Adipocyte (in vitro differentiated cells): ENCODE measurements at regions not wholly inside any gene's neighbourhood (a gene's known extent, or its start where the extent isn't known, plus 50 kb on each side); places are given as distances from the start of the nearest gene placed in this dataset.

ENCODE experiments used
- DNase-seq: peaks from one replicate; pipeline ENCODE4 v3.0.0-alpha.2; 2015; ENCODE audit warnings: low read depth
- H3K27me3 ChIP-seq: replicated peaks from 2 replicates; pipeline ENCODE4 v1.7.0; 2013; ENCODE audit warnings: mild to moderate bottlenecking, low read length, moderate library complexity; ENCODE audit not compliant: control insufficient read depth, insufficient read depth
- H3K36me3 ChIP-seq: 2 replicates; pipeline ENCODE4 v1.7.0; 2013; ENCODE audit warnings: low read length, mild to moderate bottlenecking, moderate library complexity; ENCODE audit not compliant: control insufficient read depth, insufficient read depth, severe bottlenecking
- H3K4me1 ChIP-seq: 2 replicates; pipeline ENCODE4 v1.7.0; 2013; ENCODE audit warnings: mild to moderate bottlenecking, low read length, moderate library complexity; ENCODE audit not compliant: control insufficient read depth, insufficient read depth
- H3K4me3 ChIP-seq: 2 replicates; pipeline ENCODE4 v1.7.0; 2013; ENCODE audit warnings: mild to moderate bottlenecking, low read length, moderate library complexity
- H3K9ac ChIP-seq: 2 replicates; pipeline ENCODE4 v1.7.0; 2013; ENCODE audit warnings: mild to moderate bottlenecking, low read length, moderate library complexity
- H3K9me3 ChIP-seq: 2 replicates; pipeline ENCODE4 v1.7.0; 2013; ENCODE audit warnings: mild to moderate bottlenecking, low read length, moderate library complexity; ENCODE audit not compliant: control insufficient read depth

GRCh38 chr7:85413718-85414117 lies 226.9 kb upstream of the SEMA3D start:
- DNase-seq: no peak
- Histone ChIP-seq H3K4me1 (no peaks in the 10 kb centered on the region), H3K27me3 (no peaks in the 10 kb centered on the region), H3K9ac (no peak overlapping the region), H3K9me3 (no peaks in the 10 kb centered on the region), H3K4me3 (no peak overlapping the region), H3K36me3 (no peaks in the 10 kb centered on the region)

GRCh38 chr7:85412912-85413311 lies 226.1 kb upstream of the SEMA3D start:
- Histone ChIP-seq H3K9me3 (no peaks in the 10 kb centered on the region), H3K4me3 (no peak overlapping the region), H3K36me3 (no peaks in the 10 kb centered on the region), H3K4me1 (no peaks in the 10 kb centered on the region), H3K9ac (no peak overlapping the region), H3K27me3 (no peaks in the 10 kb centered on the region)
- no peak for DNase-seq

DNA sequence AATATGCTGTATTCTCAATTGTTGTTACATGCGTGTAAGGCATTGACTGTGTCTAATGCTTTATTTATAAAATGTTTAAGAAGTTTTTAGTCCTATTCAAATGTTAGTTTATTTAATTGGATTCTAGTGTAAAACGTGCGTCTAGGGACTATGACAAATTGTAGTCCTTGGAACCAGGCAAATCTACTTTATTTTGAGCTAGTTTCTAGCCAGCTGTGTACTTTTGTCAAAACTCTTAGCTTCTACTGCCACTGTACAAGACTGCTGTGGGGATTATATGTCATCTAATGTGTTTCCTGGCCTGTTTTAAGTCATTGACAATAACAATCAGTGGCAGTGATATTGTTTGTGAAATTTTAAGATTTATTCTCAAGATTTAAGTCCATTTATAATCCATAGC lies 220.5 kb upstream of the SEMA3D start:
- H3K9me3 ChIP-seq: no peaks in the 10 kb centered on the region
- no peak overlapping the region for H3K4me3 ChIP-seq
- H3K27me3 ChIP-seq: no peaks in the 10 kb centered on the region
- no peak overlapping the region for H3K9ac ChIP-seq
- no peaks in the 10 kb centered on the region for H3K4me1 ChIP-seq
- no peak for DNase-seq
- H3K36me3 ChIP-seq: no peaks in the 10 kb centered on the region

DNA sequence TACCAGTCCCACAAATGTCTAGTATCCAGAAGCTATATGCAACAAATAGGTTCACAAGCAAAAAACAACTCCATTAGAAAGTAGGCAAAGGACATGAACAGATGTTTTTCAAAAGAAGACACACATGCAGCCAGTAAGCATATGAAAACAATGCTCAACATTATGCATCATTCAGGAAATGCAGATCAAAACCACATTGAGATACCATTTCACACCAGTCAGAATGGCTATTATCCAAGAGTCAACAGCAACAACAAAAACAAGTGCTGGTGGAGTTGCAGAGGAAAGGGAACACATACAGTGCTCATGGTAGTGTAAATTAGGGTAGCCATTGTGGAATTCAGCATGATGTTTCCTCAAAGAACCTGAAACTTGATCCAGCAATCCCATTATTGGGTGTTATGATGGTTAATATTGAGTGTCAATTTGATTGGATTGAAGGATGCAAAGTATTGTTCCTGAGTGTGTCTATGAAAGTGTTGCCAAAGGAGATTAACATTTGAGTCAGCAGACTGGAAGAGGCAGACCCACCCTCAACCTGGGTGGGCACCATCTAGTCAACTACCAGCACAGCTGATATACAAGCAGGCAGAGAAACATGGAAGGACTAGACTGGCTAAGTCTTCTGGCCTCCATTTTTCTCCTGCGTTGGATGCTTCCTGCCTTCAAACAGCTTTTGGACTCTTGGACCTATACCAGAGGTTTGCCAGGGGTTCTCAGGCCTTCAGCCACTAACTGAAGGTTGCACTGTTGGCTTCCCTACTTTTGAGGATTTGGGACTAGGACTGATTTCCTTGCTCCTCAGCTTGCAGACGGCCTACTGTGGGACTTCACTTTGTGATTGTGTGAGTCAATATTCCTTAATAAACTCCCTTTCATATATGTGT lies 218.4 kb upstream of the SEMA3D start:
- Histone ChIP-seq H3K9ac (no peak overlapping the region), H3K9me3 (no peaks in the 10 kb centered on the region), H3K4me1 (no peaks in the 10 kb centered on the region), H3K4me3 (no peak overlapping the region), H3K27me3 (no peaks in the 10 kb centered on the region), H3K36me3 (no peaks in the 10 kb centered on the region)
- no peak for DNase-seq

DNA sequence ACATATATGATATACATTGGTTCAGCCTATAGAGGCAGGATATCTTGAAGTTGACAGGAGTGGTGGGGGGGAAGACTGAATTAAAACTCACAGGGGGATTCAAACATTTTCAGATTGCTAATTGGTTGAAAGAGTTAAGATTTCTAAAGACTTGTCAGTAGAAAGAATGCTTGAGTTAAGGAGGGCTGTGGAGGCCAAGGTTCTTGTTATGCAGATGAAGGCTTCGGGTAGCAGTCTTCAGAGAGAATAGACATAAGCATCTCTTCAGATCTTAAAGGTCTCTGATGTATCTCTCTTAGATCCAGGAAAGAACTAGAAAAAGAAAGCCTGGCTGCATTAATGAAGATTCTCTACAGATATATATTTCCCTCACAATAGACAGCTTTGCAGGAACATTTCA lies 209.8 kb upstream of the SEMA3D start:
- H3K27me3 ChIP-seq: no peaks in the 10 kb centered on the region
- H3K36me3 ChIP-seq: no peaks in the 10 kb centered on the region
- DNase-seq: no peak
- H3K4me3 ChIP-seq: no peak overlapping the region
- no peak overlapping the region for H3K9ac ChIP-seq
- peaks cover 7% of the 10 kb centered on the region for H3K4me1 ChIP-seq
- no peaks in the 10 kb centered on the region for H3K9me3 ChIP-seq

GRCh38 chr7:85392789-85393188 lies 205.9 kb upstream of the SEMA3D start:
- no peaks in the 10 kb centered on the region for H3K36me3 ChIP-seq
- H3K27me3 ChIP-seq: no peaks in the 10 kb centered on the region
- H3K9ac ChIP-seq: no peak overlapping the region
- H3K4me3 ChIP-seq: no peak overlapping the region
- no peak for DNase-seq
- H3K4me1 ChIP-seq: peaks cover 7% of the 10 kb centered on the region
- no peaks in the 10 kb centered on the region for H3K9me3 ChIP-seq

DNA sequence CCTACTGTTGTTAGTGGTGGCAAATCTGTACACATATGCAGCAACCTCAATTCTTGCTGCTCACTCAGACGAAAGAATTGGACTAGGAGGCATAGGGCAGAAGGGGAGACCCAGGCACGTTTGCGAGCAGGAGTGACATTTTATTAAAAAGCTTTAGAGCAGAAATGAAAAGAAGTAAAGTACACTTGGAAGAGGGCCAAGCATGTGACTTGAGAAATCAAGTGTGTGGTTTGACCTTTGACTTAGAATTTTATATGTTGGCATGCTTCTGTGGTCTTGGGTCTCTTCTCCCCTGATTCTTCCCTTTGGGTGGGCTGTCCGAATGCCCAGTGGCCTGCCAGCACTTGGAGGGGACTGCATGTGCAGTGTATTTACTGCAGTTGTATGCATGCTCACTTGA lies 205.5 kb upstream of the SEMA3D start:
- Histone ChIP-seq H3K9me3 (no peaks in the 10 kb centered on the region), H3K27me3 (no peaks in the 10 kb centered on the region), H3K4me1 (peaks cover 7% of the 10 kb centered on the region), H3K36me3 (no peaks in the 10 kb centered on the region), H3K9ac (no peak overlapping the region), H3K4me3 (no peak overlapping the region)
- DNase-seq: no peak

- no peak for DNase-seq
- Histone ChIP-seq H3K27me3 (no peaks in the 10 kb centered on the region), H3K9me3 (no peaks in the 10 kb centered on the region), H3K4me1 (no peaks in the 10 kb centered on the region), H3K36me3 (no peaks in the 10 kb centered on the region), H3K4me3 (no peak overlapping the region), H3K9ac (no peak overlapping the region)
Measured at GRCh38 chr7:85386460-85386859, 199.6 kb upstream of the SEMA3D start.

DNA sequence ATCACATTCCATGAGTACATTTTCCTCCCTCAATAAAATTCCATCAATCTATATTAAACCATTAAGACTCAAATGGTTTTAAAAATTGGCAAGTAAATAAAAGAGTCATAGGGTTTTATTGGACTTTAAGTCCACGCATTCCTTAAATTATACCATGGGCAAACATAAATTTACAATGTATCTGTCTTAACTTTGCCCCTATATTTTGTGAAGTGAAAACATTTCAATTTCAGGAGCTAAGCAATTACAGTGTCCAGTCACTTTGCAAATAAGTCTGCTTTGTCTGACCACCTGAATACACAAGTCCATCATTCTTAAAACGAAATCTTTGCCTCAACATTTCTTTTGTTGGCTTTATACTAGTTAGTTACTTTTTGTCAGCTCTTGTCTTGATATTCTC lies 197.5 kb upstream of the SEMA3D start:
- DNase-seq: no peak
- no peaks in the 10 kb centered on the region for H3K36me3 ChIP-seq
- no peaks in the 10 kb centered on the region for H3K9me3 ChIP-seq
- H3K27me3 ChIP-seq: no peaks in the 10 kb centered on the region
- no peak overlapping the region for H3K4me3 ChIP-seq
- H3K9ac ChIP-seq: no peak overlapping the region
- no peaks in the 10 kb centered on the region for H3K4me1 ChIP-seq

DNA sequence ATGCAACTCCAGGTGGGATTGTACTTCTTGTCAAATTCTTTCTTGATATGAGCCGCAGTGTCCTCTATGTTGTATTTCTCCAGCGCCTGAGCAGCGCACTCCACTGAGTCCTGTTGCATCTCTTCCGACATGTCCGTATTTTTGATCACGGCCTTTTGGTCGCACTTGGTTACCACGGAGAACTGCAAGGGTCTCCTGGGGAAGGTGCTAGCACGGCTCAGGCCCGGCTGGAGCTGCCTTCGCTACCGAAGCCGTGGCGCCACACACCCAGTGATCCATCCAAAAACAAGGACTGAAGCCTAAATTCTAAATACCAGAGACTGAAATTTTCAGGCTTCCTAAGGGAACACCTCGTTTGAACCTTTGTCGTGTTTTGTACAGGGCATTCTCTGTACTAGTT lies 194.4 kb upstream of the SEMA3D start:
- Histone ChIP-seq H3K27me3 (no peaks in the 10 kb centered on the region), H3K4me3 (no peak overlapping the region), H3K36me3 (no peaks in the 10 kb centered on the region), H3K4me1 (no peaks in the 10 kb centered on the region), H3K9me3 (no peaks in the 10 kb centered on the region), H3K9ac (no peak overlapping the region)
- DNase-seq: no peak

GRCh38 chr7:85376589-85376988 lies 189.7 kb upstream of the SEMA3D start:
- no peaks in the 10 kb centered on the region for H3K9me3 ChIP-seq
- no peaks in the 10 kb centered on the region for H3K36me3 ChIP-seq
- no peak overlapping the region for H3K9ac ChIP-seq
- H3K27me3 ChIP-seq: no peaks in the 10 kb centered on the region
- H3K4me1 ChIP-seq: no peaks in the 10 kb centered on the region
- no peak for DNase-seq
- H3K4me3 ChIP-seq: no peak overlapping the region

GRCh38 chr7:85356916-85357315 lies 170.1 kb upstream of the SEMA3D start:
- H3K36me3 ChIP-seq: no peaks in the 10 kb centered on the region
- no peaks in the 10 kb centered on the region for H3K27me3 ChIP-seq
- H3K9me3 ChIP-seq: no peaks in the 10 kb centered on the region
- no peak overlapping the region for H3K9ac ChIP-seq
- no peaks in the 10 kb centered on the region for H3K4me1 ChIP-seq
- no peak overlapping the region for H3K4me3 ChIP-seq
- no peak for DNase-seq
